IPS DF 6.9 (cell line): ENCODE measurements at regions not wholly inside any gene's neighbourhood (a gene's known extent, or its start where the extent isn't known, plus 50 kb on each side); places are given as distances from the start of the nearest gene placed in this dataset.

Source experiments
- DNase-seq: peaks from one replicate; pipeline ENCODE4 v3.0.0-alpha.2; 2013; ENCODE audit warnings: low read depth, low spot score
- H3K27ac ChIP-seq: one replicate; pipeline ENCODE4 v1.5.1; 2013; ENCODE audit warnings: low read length, control low read depth
- H3K27me3 ChIP-seq: 2 replicates; pipeline ENCODE4 v1.6.1; 2013; ENCODE audit warnings: mild to moderate bottlenecking, low read length; ENCODE audit not compliant: control insufficient read depth, insufficient read depth
- H3K36me3 ChIP-seq: 2 replicates; pipeline ENCODE4 v1.6.1; 2013; ENCODE audit warnings: low read length; ENCODE audit not compliant: control insufficient read depth, insufficient read depth
- H3K4me1 ChIP-seq: 2 replicates; pipeline ENCODE4 v1.6.1; 2013; ENCODE audit warnings: low read length; ENCODE audit not compliant: control insufficient read depth, insufficient read depth
- H3K4me3 ChIP-seq: 2 replicates; pipeline ENCODE4 v1.5.1; 2013; ENCODE audit warnings: mild to moderate bottlenecking, low read length
- H3K9me3 ChIP-seq: 2 replicates; pipeline ENCODE4 v1.6.1; 2013; ENCODE audit warnings: low read length, inconsistent platforms; ENCODE audit not compliant: control insufficient read depth, insufficient read depth
- WGBS: extraction: QIAGEN DNeasy Blood & Tissue Kit; methylation state at CpG from one replicate; pipeline ENCODE4 v1.1.7; 2013; ENCODE audit warnings: mixed read lengths, missing lambda C conversion rate; ENCODE audit not compliant: insufficient read length, insufficient coverage; 5-methylcytosine and 5-hydroxymethylcytosine counted together

- Histone ChIP-seq H3K4me1 (peaks cover 3% of the 10 kb centered on the region; the same call in 1 of the 2 replicates), H3K27ac (no peak overlapping the region), H3K9me3 (no peaks in the 10 kb centered on the region), H3K27me3 (no peaks in the 10 kb centered on the region), H3K4me3 (no peak overlapping the region), H3K36me3 (no peaks in the 10 kb centered on the region)
- WGBS: no CpG with 5 or more reads among the region's 3 CpGs
- no peak for DNase-seq
Measured at GRCh38 chr1:81678779-81679178, 122.0 kb upstream of the ADGRL2 start.

- H3K36me3 ChIP-seq: no peaks in the 10 kb centered on the region
- no peaks in the 10 kb centered on the region for H3K27me3 ChIP-seq
- no peak overlapping the region for H3K4me3 ChIP-seq
- no peak for DNase-seq
- no peaks in the 10 kb centered on the region for H3K9me3 ChIP-seq
- H3K27ac ChIP-seq: no peak overlapping the region
- H3K4me1 ChIP-seq: 0 out of 2 replicates have a peak, but pooled peaks cover 2% of the 10 kb centered on the region
Measured at GRCh38 chr1:81672766-81673165, 128.0 kb upstream of the ADGRL2 start.

GRCh38 chr1:81671038-81671437 is 129.7 kb upstream of the ADGRL2 start:
- no peaks in the 10 kb centered on the region for H3K36me3 ChIP-seq
- H3K9me3 ChIP-seq: no peaks in the 10 kb centered on the region
- no peak overlapping the region for H3K4me3 ChIP-seq
- DNase-seq: no peak
- H3K4me1 ChIP-seq: 0 out of 2 replicates have a peak, but pooled peaks cover 2% of the 10 kb centered on the region
- no peak overlapping the region for H3K27ac ChIP-seq
- H3K27me3 ChIP-seq: no peaks in the 10 kb centered on the region
- no CpG with 5 or more reads among the region's 3 CpGs for WGBS

- no CpG with 5 or more reads among the region's 6 CpGs for WGBS
- Histone ChIP-seq H3K27ac (no peak overlapping the region), H3K36me3 (no peaks in the 10 kb centered on the region), H3K4me1 (0 out of 2 replicates have a peak, but pooled peaks cover 2% of the 10 kb centered on the region), H3K4me3 (no peak overlapping the region), H3K9me3 (no peaks in the 10 kb centered on the region), H3K27me3 (no peaks in the 10 kb centered on the region)
- no peak for DNase-seq
Measured at GRCh38 chr1:81670286-81670685, 130.4 kb upstream of the ADGRL2 start.

- no peaks in the 10 kb centered on the region; the same call in 1 of the 2 replicates for H3K4me1 ChIP-seq
- H3K27me3 ChIP-seq: no peaks in the 10 kb centered on the region
- H3K27ac ChIP-seq: no peak overlapping the region
- H3K4me3 ChIP-seq: no peak overlapping the region
- WGBS: no CpG with 5 or more reads among the region's 2 CpGs
- no peaks in the 10 kb centered on the region for H3K36me3 ChIP-seq
- H3K9me3 ChIP-seq: no peaks in the 10 kb centered on the region
- DNase-seq: no peak
Measured at GRCh38 chr1:81666586-81666985, 134.1 kb upstream of the ADGRL2 start.

GRCh38 chr1:81664341-81664740 is 136.4 kb upstream of the ADGRL2 start:
- Histone ChIP-seq H3K9me3 (no peaks in the 10 kb centered on the region), H3K4me1 (no peaks in the 10 kb centered on the region; the same call in 1 of the 2 replicates), H3K4me3 (no peak overlapping the region), H3K27me3 (no peaks in the 10 kb centered on the region), H3K36me3 (no peaks in the 10 kb centered on the region), H3K27ac (no peak overlapping the region)
- DNase-seq: no peak
- no CpG with 5 or more reads among the region's 1 CpG for WGBS

- Histone ChIP-seq H3K4me1 (no peaks in the 10 kb centered on the region; the same call in 1 of the 2 replicates), H3K36me3 (no peaks in the 10 kb centered on the region), H3K27me3 (no peaks in the 10 kb centered on the region), H3K27ac (no peak overlapping the region), H3K4me3 (no peak overlapping the region), H3K9me3 (no peaks in the 10 kb centered on the region)
- DNase-seq: no peak
- no CpG with 5 or more reads among the region's 8 CpGs for WGBS
Measured at GRCh38 chr1:81662913-81663526, 137.7 kb upstream of the ADGRL2 start.

GRCh38 chr1:81660286-81660685 is 140.4 kb upstream of the ADGRL2 start:
- no peak for DNase-seq
- H3K27me3 ChIP-seq: no peaks in the 10 kb centered on the region
- no peaks in the 10 kb centered on the region; the same call in 1 of the 2 replicates for H3K4me1 ChIP-seq
- H3K4me3 ChIP-seq: no peak overlapping the region
- H3K9me3 ChIP-seq: no peaks in the 10 kb centered on the region
- H3K36me3 ChIP-seq: no peaks in the 10 kb centered on the region
- H3K27ac ChIP-seq: no peak overlapping the region

GRCh38 chr1:81654657-81655056 is 146.1 kb upstream of the ADGRL2 start:
- no peak for DNase-seq
- Histone ChIP-seq H3K4me1 (0 out of 2 replicates have a peak, but pooled peaks cover 2% of the 10 kb centered on the region), H3K36me3 (no peaks in the 10 kb centered on the region), H3K4me3 (no peak overlapping the region), H3K27me3 (no peaks in the 10 kb centered on the region), H3K27ac (no peak overlapping the region), H3K9me3 (no peaks in the 10 kb centered on the region)
- no CpG with 5 or more reads among the region's 3 CpGs for WGBS

- no peak overlapping the region for H3K27ac ChIP-seq
- H3K27me3 ChIP-seq: no peaks in the 10 kb centered on the region
- no peaks in the 10 kb centered on the region for H3K36me3 ChIP-seq
- H3K4me3 ChIP-seq: no peak overlapping the region
- no CpG with 5 or more reads among the region's 8 CpGs for WGBS
- 0 out of 2 replicates have a peak, but pooled peaks cover 2% of the 10 kb centered on the region for H3K4me1 ChIP-seq
- no peaks in the 10 kb centered on the region for H3K9me3 ChIP-seq
- no peak for DNase-seq
Measured at GRCh38 chr1:81654147-81654546, 146.6 kb upstream of the ADGRL2 start.

GRCh38 chr1:81650776-81651175 is 150.0 kb upstream of the ADGRL2 start:
- Histone ChIP-seq H3K4me1 (0 out of 2 replicates have a peak, but pooled peaks cover 3% of the 10 kb centered on the region), H3K27me3 (no peaks in the 10 kb centered on the region), H3K4me3 (no peak overlapping the region), H3K9me3 (no peaks in the 10 kb centered on the region), H3K27ac (no peak overlapping the region), H3K36me3 (no peaks in the 10 kb centered on the region)
- DNase-seq: no peak
